GM18951 (cell line): ENCODE measurements at regions not wholly inside any gene's neighbourhood (a gene's known extent, or its start where the extent isn't known, plus 50 kb on each side); places are given as distances from the start of the nearest gene placed in this dataset.

Experiments used
- POLR2A ChIP-seq: IDR thresholded peaks from 4 replicates; pipeline ENCODE4 v1.6.1; 2011; ENCODE audit warnings: mild to moderate bottlenecking; ENCODE audit not compliant: insufficient read length, insufficient read depth; ENCODE audit errors: extremely low read depth
- in situ Hi-C: fragments of 300-500 bp; cut with MboI; formaldehyde crosslinking; loops from one replicate; pipeline ENCODE4 v1.12.0; 2022; ENCODE audit warnings: low sequenced_read_pairs, mixed read lengths, inconsistent platforms; ENCODE audit not compliant: unreplicated experiment

DNA sequence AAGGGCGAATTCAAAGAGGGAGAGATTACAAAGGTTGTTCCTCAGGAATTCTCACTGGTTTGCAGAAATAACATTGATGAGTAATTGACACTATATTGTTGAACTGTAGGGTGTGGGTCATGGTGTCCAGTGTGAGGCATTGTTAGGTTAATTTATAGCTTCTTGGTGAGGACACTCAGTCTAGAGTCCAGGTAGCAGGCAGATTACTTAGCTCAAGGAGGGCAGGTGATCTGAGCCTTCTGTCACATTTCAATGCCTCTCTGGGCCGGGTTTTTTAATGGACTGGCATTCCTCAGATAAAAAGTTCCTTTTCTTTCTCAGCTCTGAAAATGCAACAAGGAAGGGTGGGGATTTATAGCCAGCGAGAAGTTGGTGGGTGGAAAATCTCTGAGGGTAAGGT is 194.2 kb upstream of the PROK2 start:
- in situ Hi-C loops: no loop called here
- TF ChIP-seq POLR2A: no peak

DNA sequence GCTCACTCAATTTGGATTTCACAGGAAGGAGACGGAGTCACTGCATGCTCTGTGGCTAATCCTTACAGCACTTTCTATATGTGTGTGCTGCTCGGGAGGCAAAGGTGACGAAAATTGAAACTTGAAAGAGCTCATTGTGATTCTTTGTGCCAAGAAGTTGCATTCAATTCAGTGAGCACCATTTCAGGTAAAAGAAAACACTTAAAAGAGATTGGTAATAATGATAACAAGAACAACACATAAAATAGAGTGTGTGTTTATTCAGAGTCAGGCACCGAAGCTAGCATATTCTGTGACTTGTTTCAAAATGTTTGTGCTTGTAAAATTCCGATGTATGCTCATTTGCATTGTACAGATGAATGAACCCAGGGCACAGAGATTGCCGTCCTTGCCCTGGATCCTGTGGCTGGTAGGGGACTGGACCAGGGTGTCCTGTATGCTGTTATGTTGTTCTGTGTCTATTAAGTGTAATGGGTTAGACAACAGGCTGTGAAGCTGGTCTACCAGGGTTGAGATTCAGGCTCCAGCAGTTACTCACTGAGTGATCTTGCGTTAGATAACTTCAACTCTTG is 193.3 kb upstream of the PROK2 start:
- in situ Hi-C loops: no loop called here
- TF ChIP-seq POLR2A: no peak

DNA sequence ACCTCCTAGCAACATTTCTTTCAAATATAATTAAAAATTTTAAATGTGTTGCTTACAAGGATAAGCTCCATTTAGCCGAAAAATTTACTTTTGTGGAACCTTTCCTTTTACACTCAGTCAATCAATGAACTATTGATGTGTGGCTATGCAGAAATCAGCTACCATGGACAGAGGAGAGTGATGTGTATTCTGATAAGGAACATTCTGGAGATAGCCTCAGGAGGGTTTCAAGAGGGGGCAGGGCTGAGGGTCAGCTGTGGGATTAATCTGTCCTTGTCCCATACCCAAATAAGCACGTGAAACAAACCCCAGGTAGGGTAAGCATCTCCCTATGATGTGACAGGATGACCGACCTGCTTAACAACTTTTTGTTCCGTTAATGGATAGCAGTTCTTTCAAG is 192.6 kb upstream of the PROK2 start:
- in situ Hi-C loops: no loop called here
- TF ChIP-seq POLR2A: no peak

DNA sequence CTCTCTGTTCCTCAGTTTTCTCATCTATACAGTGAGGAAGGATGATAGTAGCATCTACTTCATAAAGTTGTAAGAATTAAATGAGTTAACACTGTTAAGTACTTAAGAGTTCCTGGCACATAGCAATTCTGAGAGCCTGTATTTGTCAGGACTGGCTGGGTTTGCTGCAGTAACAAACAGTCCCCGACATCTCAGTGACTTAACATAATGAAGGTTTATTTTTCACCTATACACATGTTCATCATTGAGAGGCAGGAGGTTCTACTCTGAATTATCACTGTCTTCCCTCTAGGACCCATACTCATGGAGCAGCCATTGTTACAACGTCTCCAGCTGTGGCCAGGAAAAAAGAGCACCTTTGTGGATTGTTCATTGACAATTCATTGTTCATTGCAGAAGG is 190.6 kb upstream of the PROK2 start:
- in situ Hi-C loops: no loop called here
- TF ChIP-seq POLR2A: no peak

DNA sequence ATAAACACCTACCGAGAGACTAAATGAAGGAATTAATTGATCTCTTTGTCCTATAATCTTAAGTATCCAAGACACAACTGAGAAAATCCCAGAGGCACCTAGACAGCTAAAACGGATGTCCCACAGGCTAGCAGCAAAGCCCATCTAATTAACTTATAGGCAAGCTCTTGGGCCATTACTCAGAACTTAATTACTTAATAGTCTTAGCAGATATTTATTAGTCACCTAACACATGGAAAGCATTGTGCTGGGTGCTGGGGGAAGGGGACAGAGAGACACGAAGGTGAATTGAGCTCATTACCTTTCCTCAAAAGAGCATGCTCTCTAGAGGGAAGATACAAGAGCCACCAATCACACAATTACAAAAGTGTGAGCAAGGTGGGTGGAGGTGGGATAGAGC is 189.8 kb upstream of the PROK2 start:
- no peak for TF ChIP-seq POLR2A
- in situ Hi-C loops: no loop called here

DNA sequence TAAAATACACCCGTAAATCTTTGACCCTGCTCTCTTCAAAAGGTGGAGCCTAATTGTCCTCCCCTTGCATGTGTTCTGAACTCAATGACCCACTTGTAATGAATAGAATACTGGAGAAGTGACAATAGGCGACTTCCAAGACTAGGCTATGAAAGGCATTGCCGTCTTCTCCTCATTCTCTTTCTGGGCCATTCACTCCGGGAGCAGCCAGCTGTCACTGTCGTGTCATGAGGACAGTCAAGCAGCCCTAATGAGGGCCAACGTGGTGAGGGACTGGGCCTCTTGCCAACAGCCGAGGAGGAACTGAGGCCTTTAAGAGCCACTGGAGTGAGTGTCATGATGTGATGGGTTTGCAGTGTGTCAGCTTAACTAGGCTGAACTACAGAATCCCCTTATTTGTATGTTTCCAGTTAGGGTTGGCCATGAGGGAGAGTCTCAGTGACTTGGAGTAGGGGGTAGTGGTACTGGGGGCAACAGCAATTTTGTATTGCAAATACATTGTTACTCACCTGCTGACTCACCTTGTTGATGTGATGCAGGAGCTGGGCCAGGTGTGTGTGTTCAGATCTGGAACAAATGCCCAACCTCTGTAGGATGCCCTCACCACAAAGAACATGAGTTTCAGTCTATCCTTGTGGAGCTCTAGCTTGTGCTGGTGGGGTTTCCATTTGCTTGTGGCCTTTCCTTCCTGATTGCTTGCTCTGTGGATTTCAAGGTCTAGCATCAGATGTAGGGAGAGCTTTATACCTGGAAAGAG is 188.5 kb upstream of the PROK2 start:
- no peak for TF ChIP-seq POLR2A
- in situ Hi-C loops: no loop called here

DNA sequence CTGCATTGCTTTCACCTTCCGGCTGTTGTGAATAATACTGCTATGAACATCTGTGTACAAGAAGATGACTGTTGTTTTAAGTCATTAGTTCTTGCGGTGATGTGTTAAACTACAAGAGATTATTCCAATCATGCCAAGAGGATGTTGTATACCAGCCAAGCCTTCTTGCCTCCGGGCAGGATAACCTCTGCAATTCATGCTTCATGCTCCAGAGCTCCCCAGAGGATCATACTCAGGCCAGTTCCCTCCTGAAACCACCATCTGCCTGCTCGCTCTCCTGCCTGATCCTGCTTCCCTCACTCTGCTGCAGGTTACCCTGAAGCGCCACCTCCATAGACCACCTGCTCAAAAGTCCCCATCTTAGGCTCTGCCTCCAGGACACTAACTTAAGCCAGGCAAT is 187.1 kb upstream of the PROK2 start:
- no peak for TF ChIP-seq POLR2A
- in situ Hi-C loops: no loop called here

DNA sequence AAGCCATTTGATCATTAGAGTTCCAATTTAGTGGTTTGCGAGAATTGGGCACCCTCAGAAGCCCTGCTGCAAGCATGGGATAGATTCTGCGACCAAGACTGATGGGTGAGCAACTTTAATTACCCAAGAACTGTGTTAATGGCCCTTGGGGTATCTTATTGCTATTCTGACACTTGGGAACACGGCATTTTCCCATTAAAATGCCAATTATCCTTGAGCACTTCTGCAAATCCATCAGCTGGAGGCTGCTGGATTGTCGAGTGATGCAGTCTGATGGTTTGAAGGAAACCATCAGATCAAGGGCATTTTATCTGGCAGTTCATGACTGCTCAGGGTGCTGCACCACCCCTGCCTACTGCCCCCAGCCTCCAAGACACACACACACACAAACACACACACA is 183.6 kb upstream of the PROK2 start:
- TF ChIP-seq POLR2A: no peak
- in situ Hi-C loops: no loop called here

DNA sequence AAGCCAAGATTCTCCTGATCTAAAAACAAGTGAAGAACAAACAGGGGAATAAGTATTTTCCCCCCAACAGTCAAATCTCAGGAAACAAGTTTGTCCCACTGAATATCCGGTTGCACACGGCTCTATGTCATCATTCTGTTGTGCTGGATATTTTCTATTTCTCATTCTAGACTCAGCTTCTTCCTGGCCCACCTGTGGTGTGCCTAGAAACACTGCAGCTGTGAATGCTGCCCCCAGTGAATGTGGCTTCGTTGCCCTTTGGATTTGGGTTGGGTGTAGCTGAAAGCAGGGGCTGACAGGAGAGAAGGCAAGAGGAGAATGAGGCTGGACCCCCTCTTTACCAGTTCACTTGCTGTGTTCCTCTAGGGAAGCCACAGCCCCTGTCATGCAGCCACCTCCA is 181.2 kb upstream of the PROK2 start:
- no peak for TF ChIP-seq POLR2A
- in situ Hi-C loops: no loop called here

DNA sequence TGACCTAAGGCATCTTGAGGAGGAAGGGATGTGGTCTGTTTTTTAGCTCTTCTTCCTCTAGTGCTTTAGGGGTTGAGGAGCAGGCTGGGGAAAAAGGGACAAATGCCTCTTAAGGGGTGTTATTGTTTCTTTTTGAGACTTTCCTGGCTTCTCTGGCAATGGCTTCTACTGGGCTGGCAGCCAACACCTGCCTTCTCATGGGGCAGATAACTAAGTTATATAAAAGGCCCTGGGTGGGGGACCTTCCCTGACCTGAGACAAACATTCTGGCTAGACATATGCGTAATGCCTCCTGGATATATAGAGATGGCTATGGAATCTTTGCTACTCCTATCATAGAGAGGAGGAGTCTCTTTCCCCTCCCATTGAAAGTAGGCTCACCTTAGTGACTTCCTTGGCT is 179.2 kb upstream of the PROK2 start:
- TF ChIP-seq POLR2A: no peak
- in situ Hi-C loops: no loop called here

DNA sequence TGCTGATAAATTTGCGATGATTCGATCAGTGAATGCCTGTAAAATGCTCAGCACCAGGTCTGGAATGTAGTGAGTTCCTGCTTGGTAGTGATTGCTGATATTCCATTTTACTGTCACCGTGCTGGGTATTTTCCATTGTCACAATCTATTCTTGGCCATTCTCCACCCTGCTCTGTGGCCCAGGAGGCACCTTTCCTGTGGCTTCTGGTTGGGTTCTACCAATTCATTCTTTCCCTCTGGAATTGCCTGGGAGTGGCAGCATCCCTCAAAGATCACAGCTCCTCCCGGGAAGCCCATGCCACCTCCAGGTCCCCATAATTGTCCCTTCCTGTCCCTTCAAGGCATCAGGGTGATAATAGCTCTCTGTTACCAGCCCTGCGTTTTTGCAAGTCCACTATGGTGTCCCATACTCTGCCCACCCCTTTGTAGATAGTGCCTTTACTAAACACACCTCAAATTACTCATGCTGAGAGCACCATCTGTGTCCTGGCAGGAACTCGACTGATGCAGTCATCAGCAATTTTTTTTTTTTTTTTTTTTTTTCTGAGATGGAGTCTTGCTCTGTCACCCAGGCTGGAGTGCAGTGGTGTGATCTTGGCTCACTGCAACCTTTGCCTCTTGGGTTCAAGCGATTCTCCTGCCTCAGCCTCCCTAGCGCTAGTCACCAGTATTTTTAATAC is 177.8 kb upstream of the PROK2 start:
- TF ChIP-seq POLR2A: no peak
- in situ Hi-C loops: no loop called here

DNA sequence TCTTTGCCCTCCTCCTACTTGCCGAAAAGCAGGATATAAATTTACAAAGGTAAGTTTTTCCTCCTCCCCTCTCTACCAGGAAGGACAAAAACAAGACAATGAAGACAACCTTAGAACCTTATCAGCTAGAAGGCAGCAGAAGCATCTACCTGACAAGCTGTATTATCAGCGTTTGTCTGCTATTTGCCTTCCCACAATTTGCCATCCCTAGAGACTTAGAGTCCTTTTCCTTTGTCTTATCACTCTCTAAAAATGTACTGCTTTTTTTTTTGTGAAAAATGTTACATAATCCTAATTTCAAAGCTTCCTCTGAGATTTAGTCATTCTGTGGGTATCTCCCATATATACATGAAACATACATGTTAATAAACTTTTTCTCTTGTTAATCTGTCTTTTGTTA is 176.9 kb upstream of the PROK2 start:
- in situ Hi-C loops: no loop called here
- no peak for TF ChIP-seq POLR2A

DNA sequence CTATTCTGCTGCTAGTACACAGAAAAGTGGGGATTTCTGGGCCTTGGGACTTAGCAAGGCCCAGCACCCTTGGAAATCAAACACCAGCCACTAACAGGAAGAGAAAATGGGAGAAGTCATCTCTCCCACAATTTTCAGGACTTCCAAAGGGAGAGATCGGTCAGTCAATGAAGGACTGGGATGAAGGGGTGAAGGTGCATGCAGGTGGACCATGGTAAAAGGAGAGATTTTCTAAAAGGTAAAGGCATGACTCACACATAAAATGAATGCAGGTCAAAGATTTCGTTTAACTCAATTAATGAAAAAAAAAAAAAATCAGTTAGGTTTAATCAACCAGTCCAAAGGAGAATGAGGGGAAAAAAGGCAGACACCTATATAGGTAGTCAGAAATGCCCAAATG is 176.4 kb upstream of the PROK2 start:
- in situ Hi-C loops: no loop called here
- no peak for TF ChIP-seq POLR2A

DNA sequence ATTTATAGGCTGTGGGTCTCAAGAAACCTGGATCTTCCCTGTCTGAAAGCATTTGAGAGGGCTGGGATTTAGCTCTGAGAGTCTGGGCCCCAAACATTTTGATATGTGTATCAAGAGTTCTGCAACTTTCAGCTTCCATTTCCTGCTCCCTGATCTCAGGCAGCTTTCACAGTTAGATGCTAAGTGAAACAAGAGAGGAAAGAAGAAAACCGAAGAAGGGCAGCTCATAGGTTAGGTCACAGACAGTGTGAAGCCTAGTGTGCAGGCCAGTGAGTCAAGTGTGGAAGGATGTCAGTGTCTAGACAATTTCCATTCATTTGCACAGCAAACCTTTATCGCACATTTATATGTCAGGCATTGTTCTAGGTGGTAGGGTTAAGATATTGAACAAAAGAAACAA is 173.6 kb upstream of the PROK2 start:
- no peak for TF ChIP-seq POLR2A
- in situ Hi-C loops: no loop called here
